ENCODE measurements at regions not wholly inside any gene's neighbourhood (a gene's known extent, or its start where the extent isn't known, plus 50 kb on each side); places are given as distances from the start of the nearest gene placed in this dataset.

- no peak for DNase-seq (ENCODE audit: low read depth)
- H3K4me3 ChIP-seq (ENCODE audit: low read depth, low read length): no peak overlapping the region
- no peak for TF ChIP-seq CTCF (IDR thresholded peaks at IDR 0.05; ENCODE audit: insufficient read depth, low read length)
These were observed 339.6 kb upstream of the FAT1 start for GRCh38 chr4:187063251-187063650.

- no peak for TF ChIP-seq CTCF (IDR thresholded peaks at IDR 0.05; ENCODE audit: insufficient read depth, low read length)
- no peak overlapping the region for H3K4me3 ChIP-seq (ENCODE audit: low read depth, low read length)
- DNase-seq (ENCODE audit: low read depth): no peak
These were observed 340.4 kb upstream of the FAT1 start for GRCh38 chr4:187064033-187064432.

GRCh38 chr4:187065396-187065795 lies 341.7 kb upstream of the FAT1 start:
- H3K4me3 ChIP-seq (ENCODE audit: low read depth, low read length): no peak overlapping the region
- no peak for TF ChIP-seq CTCF (IDR thresholded peaks at IDR 0.05; ENCODE audit: insufficient read depth, low read length)
- DNase-seq (ENCODE audit: low read depth): no peak

- TF ChIP-seq CTCF (IDR thresholded peaks at IDR 0.05; ENCODE audit: insufficient read depth, low read length): no peak
- H3K4me3 ChIP-seq (ENCODE audit: low read depth, low read length): no peak overlapping the region
- no peak for DNase-seq (ENCODE audit: low read depth)
These were observed 342.1 kb upstream of the FAT1 start for GRCh38 chr4:187065806-187066205.

- no peak for TF ChIP-seq CTCF (IDR thresholded peaks at IDR 0.05; ENCODE audit: insufficient read depth, low read length)
- no peak overlapping the region for H3K4me3 ChIP-seq (ENCODE audit: low read depth, low read length)
- no peak for DNase-seq (ENCODE audit: low read depth)
These were observed 345.7 kb upstream of the FAT1 start for GRCh38 chr4:187069398-187069797.

GRCh38 chr4:187070158-187070557 lies 346.5 kb upstream of the FAT1 start:
- no peak for TF ChIP-seq CTCF (IDR thresholded peaks at IDR 0.05; ENCODE audit: insufficient read depth, low read length)
- DNase-seq (ENCODE audit: low read depth): no peak
- H3K4me3 ChIP-seq (ENCODE audit: low read depth, low read length): no peak overlapping the region

- TF ChIP-seq CTCF (IDR thresholded peaks at IDR 0.05; ENCODE audit: insufficient read depth, low read length): no peak
- no peak for DNase-seq (ENCODE audit: low read depth)
- no peak overlapping the region for H3K4me3 ChIP-seq (ENCODE audit: low read depth, low read length)
These were observed 347.1 kb upstream of the FAT1 start for GRCh38 chr4:187070740-187071139.
